HS-27A (cell line): ENCODE measurements at regions not wholly inside any gene's neighbourhood (a gene's known extent, or its start where the extent isn't known, plus 50 kb on each side); places are given as distances from the start of the nearest gene placed in this dataset.

Experiments
- DNase-seq: peaks from one replicate; pipeline ENCODE4 v3.0.0-alpha.2; 2012; ENCODE audit warnings: low read depth, missing footprints

DNA sequence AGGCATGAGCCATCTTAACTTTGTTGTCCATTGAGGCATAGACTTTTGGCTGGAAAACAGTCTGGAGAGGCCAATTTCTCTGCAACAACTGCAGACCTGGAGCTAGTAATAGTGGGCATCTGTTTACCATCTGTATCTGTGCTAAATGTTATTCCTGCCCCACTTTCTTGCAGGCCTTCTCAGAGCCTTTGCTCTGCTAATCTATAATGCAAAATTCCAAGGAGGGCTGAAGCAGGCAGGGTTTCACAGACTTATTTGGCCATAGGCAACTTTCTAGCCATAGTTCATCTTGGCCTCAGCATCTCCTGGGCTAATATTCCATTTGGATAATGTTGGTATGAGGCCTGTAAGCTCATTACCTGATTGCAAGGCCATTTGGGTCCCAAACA lies 124.5 kb upstream of the CSF3R start:
- no peak for DNase-seq

DNA sequence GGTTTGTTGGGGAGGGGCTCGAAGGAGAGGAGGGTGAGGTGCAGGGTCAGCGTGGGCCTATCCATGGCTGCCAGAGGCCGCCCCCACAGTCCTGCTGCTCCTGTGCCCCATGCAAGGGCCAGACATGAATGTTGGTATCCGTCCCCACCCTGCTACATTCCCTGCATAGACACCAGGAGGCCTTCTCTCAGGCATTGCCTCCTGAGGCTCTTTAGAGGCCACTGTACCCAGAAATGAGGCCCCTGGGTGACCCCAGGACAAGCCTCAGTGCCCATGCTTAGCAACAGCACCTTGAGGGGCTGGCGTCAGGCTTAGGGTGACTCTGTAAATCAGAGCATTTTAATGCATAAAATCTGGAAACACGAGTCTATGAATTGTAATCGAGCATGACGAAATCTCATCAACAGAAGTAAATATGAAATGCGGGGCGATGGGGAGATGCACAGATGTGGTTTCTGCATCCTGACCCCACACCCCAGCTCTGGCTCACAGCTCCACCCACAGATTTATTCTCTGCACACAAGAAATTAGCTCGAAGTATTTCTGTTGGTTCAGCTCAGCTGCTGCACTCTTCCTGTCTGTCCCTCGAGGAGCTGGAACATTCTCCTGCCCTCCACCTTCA lies 124.0 kb upstream of the CSF3R start:
- DNase-seq: no peak

DNA sequence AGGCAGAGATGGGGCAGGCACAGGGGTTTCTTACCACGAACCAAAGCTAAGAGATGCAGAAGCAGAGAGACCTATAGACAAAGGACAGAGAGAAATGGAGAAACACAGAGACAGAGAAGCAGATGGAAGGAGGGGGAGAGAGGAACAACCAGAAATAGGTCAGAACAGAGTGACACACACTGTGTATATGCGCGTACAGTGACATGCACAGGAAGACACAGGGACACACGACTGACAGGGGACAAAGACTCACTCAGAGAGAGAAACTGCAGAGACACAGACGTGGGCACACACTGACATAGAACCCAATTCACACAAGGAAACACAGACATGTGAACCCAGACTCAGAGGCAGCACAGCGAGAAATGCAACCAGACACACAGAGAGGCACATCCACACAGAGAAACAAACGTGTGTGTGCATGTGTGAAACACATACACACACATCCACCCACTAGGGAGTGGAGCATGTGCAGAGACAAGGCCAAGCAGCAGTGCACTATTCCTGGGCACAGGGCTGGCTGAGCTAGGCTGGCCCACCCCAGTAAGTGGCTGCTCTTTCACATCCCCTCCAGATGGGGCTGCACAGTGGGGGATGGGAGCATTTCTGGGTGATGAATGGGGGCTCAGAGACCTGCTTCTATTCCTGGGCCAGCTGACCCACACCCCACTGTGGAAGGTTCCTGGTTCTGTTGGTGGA lies 123.4 kb upstream of the CSF3R start:
- no peak for DNase-seq

DNA sequence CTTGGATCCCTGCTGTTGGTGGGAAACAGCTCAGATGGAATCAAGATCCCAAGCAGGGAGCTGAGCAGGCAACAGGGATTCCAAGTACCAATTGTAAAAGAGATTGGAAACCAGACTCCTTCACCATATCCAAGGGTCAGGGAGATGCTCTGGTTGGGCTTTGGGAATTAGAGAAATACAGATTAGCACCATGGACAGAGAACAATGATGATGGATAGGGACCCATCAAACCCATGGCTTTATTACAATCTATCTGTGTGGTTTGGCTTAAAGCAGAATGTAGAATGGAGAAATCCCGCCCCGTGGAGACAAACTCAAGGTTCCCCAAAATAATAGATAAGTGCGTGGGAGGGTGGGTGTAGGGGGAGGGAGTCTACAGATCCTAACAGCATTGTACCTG lies 120.7 kb upstream of the CSF3R start:
- no peak for DNase-seq

DNA sequence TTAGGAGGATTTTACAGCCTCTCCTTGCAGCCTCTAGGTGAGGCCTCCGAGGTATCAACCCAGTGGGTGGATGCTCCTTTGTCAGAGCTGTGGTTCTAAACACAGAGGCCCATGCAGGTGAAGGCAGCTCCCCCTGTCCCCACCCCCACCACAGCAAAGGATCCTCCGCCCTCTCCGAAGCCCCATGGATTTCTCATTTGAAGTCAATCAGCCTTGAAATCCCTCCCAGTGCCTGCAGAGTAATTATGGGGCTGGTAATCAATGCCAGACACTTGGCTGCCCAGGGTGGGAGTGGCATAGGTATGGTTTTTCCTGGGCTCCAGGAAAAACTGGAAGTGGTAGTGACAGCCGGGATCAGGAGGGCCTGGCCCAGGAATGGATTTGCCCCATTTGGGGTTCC lies 119.5 kb upstream of the CSF3R start:
- DNase-seq: no peak

DNA sequence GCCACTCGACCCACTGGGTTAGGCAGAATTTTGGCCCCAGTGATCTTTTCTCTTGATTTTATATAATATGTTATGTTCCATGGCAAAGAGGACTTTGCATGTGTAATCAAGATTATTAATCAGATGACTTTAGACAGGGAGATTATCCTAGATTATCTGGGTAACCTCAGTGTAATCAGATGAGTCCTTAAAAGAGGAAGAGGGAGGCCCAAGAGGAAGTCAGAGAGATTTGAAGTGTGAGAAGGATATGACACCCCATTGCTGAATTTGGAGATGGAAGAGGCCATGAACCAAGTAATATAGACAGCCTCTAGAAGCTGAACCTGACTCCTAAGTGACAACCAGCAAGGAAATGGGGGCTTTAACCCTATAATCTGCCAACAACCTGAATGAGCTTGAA lies 117.1 kb upstream of the CSF3R start:
- no peak for DNase-seq

DNA sequence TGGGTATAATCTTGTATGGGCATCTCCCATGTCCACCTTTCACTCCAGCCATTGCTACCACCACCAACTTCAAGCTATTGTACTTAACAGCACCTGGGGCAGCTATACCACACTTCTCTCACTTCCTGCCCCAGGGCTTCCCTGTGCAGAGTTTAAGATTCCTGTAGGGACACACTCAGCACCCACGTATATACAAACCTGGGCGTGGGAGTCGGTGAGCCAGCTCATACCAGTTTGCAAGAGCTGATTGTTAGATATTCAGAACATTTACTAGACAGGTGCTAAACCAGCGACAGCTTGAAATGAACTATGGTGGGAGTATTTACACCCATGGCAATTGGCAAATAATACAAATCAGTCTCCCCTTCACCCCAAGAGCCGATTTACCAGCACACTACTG lies 114.8 kb upstream of the CSF3R start:
- DNase-seq: no peak

DNA sequence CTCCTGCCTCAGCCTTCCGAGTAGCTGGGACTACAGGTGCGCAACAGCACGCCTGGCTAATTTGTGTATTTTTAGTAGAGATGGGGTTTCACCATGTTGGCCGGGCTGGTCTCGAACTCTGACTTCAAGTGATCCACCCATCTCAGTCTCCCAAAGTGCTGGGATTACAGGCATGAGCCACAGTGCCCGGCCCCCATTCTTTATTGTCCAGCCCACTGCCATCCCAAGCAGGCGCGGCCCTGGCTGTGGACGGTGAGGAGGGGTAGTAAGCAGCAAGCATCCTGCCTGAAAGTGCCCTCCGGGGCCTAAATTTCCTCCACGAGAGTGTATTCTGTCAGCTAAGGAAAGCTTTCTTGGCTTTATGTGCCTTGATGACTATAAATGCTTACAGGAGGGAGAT lies 113.2 kb upstream of the CSF3R start:
- no peak for DNase-seq

DNA sequence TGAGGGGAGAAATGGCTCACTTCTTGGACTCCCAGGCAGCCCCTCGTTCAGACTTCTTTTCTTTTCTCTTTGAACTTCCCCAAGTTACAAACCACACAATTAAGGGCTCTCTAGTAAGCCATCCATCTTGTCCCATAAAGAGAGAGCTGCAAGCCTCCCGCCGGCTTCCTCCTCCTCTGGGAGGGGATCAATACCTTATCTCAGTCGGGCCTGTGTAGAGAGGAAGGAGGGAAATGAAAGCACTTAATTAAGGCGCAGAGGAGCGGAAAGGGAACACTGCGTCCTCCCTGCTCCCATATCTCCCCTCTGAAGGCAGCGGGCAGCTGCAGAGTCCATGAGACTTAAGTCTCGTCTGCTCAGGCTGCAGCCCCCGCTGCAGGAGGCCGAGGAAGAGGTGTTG lies 112.6 kb upstream of the CSF3R start:
- no peak for DNase-seq

DNA sequence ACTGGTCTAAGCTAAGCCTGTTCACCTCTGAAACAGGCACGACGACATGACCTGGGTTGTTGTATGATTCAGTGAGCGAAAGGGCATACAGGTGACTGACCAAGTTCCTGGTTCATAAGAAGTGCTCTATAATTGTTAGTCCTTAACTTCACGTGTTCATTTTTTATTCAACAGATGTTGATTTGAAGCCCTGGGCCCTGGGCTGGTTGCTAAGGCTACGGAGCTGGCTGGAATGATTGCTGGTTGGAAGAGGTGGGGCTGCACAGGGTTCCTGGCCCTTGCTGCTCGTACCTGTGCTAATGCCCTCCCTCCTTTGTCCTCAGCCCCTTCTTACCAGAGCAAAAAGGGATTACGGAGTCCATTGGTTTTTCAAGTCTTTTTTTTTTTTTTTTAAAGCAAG lies 111.3 kb upstream of the CSF3R start:
- DNase-seq: no peak

DNA sequence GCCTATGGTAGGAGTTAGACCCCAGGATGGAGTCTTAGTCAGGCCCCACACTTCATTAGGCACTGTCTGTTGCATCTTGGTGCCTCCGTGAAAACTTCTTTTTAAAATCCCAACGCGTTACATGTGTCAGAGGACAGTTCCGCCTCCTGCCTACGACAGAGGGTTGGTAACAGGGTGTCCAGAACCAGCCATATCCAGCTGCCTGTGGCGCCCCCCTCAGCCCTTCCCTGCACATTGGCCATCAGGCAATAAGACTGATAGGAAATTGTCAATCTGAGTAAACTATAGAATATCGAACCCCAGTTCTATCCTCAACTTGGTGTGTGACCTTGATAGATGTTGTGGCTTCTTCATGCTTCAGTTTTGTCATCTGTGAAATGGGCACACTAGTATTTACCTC lies 108.6 kb upstream of the CSF3R start:
- no peak for DNase-seq

DNA sequence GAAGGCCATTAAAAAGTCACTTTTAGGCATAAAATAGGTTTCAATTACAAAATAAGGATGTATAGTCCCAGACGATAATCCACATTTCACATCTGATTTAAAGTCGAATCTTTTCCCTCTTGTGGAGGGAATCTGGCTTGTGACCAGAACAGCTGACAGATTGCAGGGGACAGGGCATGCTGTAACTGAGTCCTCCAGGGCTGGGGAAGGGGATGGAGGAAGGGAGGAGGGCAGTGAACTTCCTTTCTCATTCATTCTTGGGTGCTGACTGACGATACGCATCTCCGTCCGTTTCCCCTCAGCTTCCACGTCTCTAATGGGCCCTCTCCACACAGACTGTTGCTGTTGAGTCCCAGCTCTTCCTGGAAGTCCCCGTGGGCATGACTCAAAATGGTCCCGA lies 108.1 kb upstream of the CSF3R start:
- no peak for DNase-seq

DNA sequence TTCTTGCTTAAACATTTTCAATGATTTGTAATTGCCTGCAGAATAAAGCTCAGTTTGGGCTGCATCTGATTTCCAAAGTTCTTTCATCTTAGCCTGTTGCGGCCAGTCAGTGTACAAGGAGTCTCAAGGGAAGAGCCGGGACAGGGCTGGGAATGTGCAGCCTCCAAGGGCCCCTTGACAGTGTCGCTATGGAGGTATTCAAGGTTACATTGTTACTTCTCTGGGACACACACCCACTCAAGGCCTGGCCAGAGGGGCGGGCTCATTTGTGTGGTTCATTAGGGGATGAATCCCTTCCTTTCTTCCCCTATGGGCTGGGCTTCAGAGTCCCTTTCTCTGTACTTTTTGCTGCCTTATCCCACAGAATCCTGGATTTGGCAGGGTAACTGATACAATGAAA lies 107.6 kb upstream of the CSF3R start:
- DNase-seq: no peak

DNA sequence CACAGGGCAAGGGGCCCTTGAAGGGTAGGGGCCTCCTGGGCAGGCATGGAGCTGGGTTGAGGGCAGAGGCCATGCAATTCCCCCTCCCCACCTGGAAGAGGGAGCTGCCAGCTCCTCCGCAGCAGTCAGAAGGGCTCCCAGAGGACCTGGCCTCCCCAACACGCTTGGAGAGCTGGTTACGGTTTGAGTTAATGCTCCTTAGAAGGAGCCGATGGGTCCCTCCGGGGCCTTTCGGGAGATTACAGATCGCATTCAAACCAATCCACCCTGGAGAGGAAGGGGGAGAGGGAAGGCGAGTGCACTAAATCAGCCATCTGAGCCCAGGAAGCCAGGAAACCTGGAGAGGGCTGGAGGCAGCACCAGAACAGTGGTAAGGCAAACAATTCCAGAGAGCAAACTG lies 106.3 kb upstream of the CSF3R start:
- no peak for DNase-seq

DNA sequence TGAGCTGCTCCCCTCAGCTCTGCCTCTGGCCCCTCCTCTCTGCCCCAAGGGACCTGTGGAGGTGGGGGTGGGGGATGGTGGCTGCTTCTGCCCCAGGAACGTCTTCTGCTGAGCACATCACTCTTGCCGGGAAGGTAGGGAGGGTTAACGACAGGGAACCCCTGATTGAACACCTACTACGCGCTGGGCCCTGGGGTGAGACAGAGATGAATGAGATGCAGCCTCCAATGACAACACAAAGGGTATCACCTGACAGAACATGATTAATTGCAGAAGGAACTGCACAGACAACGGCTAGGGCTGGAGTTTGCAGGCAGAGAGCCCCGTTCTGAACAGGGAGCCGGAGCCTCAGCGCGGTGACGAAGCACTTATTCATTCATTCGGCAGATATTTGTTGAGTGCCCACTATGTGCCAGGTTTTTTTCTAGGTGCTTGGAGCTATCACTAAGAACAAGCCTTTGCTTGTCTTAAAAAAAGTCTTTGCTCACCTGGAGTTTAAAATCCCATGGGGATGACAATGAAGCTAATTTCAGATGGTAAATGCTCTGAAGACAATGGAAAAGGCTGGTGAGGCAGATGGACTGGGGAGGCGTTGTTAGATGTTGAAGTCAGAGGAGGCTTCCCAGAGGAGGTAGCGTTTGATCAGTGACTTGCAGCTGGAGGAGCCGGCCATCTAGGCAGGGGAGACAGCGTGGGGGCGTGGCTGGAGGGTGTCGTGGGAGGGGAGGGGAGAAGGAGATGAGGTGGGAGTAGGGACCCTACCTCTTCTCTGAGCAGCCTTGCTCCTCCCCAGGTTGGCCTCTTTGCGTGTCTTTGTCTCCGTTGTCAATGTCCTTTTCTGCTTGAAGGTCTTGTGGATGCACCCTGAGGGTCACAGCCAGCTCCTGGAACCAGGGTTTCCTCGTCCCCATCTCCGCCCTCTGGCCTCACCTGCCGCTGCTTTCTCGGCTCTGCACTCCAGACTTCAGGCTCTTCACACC lies 103.1 kb upstream of the CSF3R start:
- no peak for DNase-seq

DNA sequence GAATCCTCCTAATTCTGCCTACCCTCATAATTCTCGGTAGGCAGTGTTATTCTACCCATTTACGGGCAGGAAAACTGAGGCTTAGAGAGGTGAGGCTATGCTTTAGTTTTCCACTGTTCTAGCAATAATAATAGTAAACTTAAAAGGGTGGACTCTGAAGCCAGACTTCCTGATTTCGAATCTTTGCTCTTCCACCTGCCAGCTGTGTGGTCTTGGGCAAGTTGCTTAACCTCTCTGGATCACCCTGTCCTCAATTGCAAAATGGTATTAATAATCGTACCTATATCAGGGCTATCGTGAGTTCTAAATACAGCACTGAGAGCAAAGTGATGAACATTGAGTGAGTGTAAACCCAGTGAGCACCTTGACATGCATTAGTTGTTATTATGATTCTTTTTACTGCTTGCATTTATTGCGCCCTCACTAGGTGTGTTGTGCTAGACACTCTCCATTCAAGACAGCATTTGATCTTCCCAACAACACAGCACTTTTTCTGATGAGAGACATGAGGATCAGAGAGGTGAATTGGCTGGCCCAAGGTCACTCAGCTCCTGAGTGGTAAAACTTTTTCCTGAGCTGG lies 102.3 kb upstream of the CSF3R start:
- no peak for DNase-seq

DNA sequence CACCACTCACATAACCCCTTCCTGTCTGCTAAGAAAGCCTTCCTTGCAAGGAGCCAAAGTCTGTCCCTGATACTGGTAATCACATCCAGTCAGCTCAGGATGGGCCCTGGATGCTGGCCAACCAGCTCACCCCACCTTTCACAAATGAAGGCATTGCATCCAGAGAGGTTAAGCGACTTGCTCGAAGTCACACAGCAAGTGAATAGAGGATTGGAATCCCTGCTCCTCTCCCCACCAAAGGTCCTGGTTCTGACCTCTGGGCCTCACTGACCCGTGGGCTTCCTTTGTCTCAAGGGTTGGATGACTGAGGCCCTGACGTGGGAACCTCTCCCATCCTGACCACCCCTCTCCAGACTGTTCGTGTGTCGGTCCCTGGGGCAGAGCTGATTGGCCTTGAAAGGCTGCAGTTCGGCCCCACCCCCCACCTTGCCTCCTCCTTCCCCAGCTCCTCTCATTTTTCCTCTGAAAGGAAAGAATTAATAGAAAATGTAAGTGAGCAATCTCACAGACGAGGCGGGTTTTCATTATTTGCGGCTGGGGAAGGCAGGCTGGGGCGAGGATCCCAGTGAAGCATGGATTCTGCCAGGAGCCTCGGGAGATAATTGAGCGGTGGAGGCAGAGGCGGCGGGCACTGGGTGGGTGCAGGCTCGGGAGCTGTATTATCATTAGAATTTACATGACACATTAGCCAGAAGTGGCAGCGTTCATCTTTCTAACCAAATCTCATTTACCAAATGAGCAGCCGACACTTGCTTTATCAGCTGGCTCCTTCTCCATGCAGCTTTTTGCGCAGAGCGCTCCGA lies 101.5 kb upstream of the CSF3R start:
- no peak for DNase-seq

DNA sequence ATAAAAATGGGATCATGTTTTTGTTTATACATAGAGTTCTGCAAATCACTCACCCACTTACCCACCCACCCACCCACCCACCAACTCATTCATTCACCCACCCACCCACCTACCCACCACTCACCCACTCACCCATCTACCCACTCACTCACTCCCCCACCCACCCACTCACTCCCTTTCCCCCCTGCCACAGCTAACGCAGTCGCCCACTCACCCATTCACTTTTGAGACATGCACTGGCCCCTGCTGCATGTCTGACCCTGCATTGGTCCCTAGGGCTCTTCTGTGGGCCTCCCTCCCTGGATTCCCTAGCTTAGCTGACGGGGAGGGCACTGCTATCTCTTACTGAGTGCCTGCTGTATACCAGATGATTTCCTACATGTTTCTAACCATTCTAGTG lies 100.4 kb upstream of the CSF3R start:
- DNase-seq: no peak

DNA sequence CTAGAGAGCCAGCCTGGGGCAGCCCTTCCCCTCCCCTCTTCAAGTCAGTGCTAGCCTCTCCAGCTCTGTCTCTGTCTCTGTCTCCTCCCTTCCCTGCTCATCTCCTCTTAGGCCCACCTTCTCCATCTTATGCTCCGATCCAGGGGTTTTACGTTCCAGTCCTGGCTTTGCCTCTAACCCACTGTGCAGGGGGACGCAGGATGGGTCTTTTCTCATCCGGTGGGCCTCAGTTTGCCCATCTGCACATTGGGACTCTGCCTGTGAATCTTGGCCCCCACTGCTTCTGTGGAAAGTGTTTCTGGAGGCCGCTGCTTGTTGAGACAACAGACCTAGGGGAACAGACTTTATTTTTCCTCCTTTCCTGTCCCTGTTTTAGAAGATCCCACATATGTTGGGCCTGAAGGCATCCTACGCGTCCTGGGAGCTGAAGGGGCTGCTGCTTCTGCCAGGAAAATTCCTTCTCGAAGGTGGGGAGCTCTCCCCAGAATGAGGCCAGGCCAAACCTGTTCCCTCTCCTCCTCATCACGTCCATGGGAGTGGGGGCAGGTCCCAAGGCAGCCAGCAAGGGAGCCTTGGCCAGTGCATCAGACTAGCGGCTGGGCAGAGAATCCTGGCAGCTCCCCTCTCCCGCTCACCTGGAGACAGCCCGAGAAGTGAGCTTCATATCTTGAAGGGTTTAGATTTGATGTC lies 99.5 kb upstream of the CSF3R start:
- DNase-seq: no peak

DNA sequence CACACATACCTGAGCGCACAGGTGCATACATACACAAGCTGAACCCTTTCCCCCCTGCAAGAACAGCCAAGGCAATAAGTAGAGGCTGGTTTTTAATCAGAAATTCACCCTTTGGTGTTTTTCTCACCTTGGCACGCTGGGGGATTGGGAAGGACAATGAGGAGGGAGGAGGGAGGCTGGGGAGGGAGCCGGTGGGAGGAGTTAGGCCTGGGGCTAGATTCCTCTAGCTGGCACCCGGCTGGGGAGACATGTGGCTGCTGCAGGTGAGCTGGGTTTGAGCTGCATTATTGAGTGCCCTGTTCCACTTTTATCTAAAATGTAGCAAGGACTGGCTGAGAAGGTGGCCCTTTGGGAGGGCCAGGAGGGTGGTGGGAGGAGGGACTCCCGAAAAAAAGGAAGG lies 97.8 kb upstream of the CSF3R start:
- no peak for DNase-seq

DNA sequence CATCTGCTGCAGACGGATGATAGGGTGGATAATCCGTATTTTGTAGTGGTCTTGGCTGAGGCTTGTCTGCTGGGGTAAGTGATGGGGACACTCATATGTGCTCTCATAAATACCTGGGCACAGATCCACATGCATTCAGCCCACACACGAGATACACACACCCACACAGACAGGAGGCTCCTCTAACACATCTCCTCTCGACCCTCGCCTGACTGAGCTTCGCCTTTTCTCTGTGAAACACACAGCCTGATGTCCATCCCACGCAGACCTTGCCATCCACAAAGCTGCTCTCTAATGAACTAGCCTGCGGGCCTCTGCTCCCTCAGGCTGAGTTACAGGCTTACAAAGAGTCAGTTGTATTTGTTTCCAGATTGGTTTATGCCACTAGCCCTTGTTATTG lies 96.3 kb upstream of the CSF3R start:
- no peak for DNase-seq
